GM19351 (cell line): ENCODE measurements at regions not wholly inside any gene's neighbourhood (a gene's known extent, or its start where the extent isn't known, plus 50 kb on each side); places are given as distances from the start of the nearest gene placed in this dataset.

Experiments
- ATAC-seq: cut with Tn5 transposase; IDR thresholded peaks from one replicate; pipeline ENCODE4 v1.9.1; 2021; ENCODE audit warnings: mild to moderate bottlenecking, moderate library complexity; ENCODE audit not compliant: unreplicated experiment

DNA sequence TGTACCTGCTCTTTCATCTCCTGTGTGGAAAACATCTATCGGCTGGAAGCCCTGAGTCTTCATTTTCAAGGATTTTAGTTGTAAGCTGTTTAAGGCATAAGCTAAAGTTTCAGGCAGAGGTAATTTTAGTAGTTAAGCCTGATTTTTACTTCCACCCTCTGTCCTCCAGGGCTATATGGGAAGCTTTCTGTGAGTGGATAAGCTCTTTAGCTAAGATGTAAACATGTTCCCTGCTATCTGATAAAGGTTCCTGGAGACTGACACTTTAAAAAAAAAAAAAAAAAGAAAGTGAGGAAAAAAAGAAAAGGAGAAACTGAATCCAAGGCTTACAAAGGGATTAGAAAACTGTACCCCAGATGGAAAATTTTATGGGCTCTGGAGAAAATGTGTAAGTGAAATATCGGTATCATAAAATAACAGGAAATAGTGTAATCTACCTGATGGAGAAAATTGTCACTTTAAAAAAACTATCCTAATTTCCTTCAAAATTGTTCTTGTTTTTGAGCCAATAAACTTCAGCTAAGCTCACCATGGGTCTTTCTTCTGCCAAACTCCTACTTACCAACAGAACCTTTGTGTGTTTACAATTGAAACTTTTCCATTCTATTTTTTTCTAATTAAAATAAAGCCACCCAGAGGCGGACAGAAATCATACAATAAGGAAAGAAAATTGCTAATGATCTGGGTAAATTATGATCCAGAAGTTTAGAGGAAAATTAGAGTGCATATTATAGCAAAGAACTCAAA is 180.5 kb downstream of the TGFB2 start:
- ATAC-seq, result no peak

DNA sequence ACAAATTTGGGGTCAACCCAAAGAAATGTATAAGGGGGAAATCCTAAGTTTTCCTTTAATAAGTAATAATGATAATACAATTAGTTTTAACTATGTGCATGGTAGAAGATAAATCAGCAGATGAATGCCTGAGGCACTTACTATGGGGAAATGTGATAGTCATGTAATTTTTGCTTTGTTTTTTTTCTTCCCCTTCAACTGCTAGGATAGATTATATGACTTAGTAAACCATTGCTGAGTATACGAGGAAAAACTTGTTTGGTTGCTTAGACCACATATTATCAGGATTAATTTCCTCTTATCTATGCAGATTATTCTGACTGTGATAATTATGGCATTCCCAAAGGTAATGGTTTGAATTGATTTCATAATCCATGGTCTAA is 181.1 kb downstream of the TGFB2 start:
- no peak for ATAC-seq

DNA sequence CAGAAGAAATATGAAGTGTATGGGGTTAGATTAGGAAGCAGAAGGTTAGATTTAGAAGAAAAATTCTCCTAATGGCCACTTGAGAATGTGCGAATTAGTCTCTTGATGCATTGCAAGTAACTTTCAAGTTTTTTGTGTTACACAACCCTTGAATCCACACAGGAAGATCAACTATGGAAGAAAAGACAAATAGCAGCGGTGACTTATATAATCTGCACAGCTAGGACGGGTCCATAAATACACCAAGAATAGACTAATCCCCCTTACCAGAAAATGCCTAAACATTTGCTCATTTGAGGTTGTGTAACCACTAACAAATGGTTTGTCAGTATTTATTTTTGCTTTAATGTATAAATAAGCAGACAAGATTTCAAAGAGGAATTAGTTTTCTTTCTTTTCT is 182.6 kb downstream of the TGFB2 start:
- ATAC-seq, result no peak

DNA sequence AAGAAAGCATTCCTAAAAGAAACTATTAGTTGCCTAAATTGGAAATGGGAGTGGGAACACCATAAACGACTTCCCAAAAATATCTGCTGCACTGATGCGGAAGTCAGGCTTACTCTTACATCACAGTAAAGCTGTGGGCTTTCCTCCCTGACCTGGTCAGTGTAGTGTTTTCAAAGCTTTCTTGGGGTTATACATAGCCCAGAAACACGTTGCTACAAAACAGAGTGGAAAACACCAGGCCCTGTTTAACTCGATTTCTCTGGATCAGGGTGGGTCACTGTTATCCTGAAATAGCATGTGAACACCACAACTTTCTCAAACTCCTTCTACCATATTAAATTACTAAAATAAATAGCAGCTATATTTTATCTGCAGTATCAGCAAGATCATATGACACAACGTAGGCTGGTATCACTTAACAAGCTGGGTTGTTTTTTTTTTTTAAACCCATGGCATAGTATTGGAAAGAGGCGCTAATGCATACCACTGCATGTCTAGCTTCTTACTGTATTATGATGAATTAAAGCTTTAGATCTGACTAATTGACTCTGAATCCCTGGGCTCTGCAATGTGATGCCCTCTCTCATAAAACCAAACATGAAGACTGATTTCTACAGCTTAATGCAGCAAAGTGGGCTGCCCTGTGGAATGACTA is 184.6 kb downstream of the TGFB2 start:
- no peak for ATAC-seq

- ATAC-seq, result no peak
Measured at GRCh38 chr1:218531936-218532335, 186.8 kb downstream of the TGFB2 start.

- ATAC-seq, result no peak
Measured at GRCh38 chr1:218536296-218536986, 191.3 kb downstream of the TGFB2 start.

DNA sequence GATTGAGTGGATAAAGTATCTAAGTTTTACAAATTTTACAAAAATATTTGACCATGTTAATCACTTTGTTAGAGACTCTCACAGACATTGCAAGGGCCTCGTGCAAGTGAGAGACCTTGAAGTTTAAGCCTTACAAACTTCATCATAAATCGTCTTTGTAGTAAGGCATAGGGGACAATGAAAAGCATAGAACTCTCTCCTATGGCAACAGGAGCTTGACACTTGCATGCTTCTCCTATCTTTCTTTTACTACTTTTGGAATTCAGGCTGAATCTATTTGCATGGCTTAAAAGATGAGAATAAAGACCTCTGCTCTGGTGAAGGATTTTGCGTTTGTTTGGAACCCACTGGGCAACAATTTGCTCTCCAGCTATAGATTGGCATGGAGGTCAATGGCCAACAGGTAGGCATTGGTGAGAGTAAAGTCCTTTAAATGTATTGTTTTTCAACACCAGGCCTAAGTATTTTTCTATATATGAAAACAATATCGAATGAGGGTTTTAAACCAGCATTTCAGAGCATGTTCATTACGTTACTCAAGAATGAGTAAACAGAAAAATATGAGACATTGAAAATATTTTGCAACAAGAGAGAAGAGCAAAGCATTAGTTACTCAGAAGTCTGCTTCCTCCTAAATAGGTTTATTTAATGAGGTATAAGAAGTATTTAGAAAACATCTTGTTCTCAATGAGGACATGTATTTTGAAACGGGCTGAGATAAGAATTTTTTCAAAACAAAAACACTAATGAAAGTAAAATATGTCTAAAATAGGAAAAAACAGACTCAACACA is 192.2 kb downstream of the TGFB2 start:
- no peak for ATAC-seq

- ATAC-seq, result no peak
Measured at GRCh38 chr1:218538341-218538740, 193.2 kb downstream of the TGFB2 start.

GRCh38 chr1:218546314-218546713 is 201.2 kb downstream of the TGFB2 start:
- ATAC-seq, result no peak

DNA sequence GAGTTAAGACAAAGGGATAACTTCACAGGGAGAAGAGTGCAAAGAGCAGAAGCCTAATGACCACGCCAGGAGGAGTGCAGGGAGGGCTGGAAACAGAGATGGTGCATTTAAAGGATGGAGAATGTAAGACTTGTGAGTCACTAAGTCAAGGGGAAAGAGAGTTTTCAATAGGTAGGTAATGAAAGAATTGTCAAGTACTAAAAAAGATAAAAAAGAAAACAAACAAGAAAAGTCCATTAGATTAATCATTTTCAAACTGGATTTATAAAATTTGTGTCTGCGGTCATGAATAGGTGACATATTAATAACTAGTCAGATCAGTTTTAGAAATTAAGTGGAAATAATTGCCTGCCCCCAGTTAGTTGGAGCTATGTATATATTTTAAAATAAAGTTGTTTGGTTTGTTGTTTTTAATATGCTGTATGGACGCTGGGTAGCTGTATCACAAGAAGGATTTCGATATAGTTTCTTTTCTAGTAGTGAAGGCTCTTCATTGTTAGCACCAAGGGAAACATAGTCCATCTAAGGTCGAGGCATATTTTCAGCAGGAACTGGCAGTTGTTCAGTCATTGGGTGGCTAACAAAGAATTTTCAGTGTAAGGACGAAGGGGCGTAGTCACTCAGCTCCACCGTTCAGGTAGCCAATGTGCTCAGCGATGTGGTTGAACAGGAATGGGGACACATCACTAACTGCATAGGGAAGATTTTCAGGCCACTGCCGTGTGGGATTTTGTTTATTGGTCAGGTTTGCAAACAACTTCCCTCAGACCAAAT is 203.0 kb downstream of the TGFB2 start:
- no peak for ATAC-seq

GRCh38 chr1:218548764-218549163 is 203.6 kb downstream of the TGFB2 start:
- ATAC-seq, result no peak

- ATAC-seq, result no peak
Measured at GRCh38 chr1:218553197-218553596, 208.1 kb downstream of the TGFB2 start.

- no peak for ATAC-seq
Measured at GRCh38 chr1:218556016-218556415, 210.9 kb downstream of the TGFB2 start.

- ATAC-seq, result no peak
Measured at GRCh38 chr1:218557731-218558130, 212.6 kb downstream of the TGFB2 start.

DNA sequence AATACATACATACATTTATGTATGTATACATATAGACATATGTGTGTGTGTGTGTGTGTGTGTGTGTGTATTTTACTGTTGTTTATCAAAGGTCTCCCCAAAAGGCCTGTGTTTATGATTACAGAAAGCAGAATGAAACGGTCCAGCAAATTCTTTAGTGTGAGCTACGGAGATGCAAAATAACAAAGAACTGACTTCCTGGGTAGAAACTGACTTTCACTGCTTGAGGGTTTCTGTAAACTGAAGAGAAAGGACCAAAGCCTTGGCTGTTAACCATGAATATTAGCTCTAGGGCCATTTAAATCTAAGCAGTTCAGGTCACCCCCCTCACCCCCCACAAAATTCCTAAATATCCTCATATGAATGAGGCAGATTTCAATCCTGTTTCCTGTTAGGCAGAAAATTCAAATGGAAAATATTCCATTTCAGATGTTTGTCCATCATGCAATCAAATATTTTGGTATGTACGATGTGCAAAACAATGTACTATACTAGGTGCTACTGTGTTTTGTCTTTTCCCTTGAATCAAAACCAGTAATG is 213.2 kb downstream of the TGFB2 start:
- no peak for ATAC-seq

GRCh38 chr1:218565377-218565776 is 220.2 kb downstream of the TGFB2 start:
- ATAC-seq, result no peak

GRCh38 chr1:218568962-218569550 is 223.9 kb downstream of the TGFB2 start:
- ATAC-seq, result no peak

DNA sequence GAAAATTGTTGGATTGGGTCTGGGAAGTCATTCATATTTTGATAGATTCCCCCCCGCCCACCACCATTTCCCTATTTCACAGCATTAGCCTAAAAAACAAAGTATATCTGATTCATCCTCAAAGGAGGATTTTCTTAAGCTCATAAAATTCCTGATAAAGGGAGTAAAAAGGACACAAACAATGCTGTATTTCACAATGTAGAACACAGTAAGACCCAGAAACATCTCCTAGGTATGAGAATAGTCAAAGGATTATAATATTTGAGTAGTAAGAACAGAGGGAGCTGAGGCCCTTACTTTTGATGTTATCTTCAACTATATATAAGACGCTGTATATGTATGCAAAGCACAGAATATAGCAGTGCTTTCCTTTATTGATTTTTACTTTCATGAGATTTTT is 225.3 kb downstream of the TGFB2 start:
- ATAC-seq, result no peak

- ATAC-seq, result no peak
Measured at GRCh38 chr1:218571491-218571890, 226.4 kb downstream of the TGFB2 start.

DNA sequence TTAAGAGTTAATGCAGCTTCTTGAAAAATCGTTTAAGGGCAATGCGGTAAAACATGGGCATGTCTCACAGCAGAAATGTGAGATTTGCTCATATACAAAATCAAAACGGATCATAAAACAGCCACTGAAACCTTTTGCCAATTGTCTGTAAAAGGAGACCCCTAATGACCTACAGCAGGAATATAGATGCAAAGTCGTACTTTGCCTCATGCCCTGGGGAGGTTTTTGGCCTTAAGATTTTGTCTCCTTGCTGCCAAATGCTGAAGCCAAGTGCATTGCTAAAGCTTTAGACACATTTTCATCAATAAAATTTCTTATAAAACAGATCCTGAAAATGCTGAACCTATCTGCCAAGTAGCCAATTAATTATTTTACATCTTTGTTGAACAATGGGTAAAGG is 226.9 kb downstream of the TGFB2 start:
- ATAC-seq, result no peak
